ENCODE measurements at regions not wholly inside any gene's neighbourhood (a gene's known extent, or its start where the extent isn't known, plus 50 kb on each side); places are given as distances from the start of the nearest gene placed in this dataset.

- TF ChIP-seq POLR2AphosphoS5 (IDR thresholded peaks at IDR 0.05; ENCODE audit: borderline replicate concordance, low read depth, low read length) (no peak), EZH2 (IDR thresholded peaks at IDR 0.05) (no peak), FOXP2 (optimal IDR thresholded peaks at IDR 0.05; ENCODE audit: control extremely low read depth, extremely low read length, insufficient read depth) (no peak)
These were observed 464.3 kb downstream of the NBAS start for GRCh38 chr2:15096873-15097272.
